K562 (cell line): ENCODE measurements at regions not wholly inside any gene's neighbourhood (a gene's known extent, or its start where the extent isn't known, plus 50 kb on each side); places are given as distances from the start of the nearest gene placed in this dataset.

ENCODE experiments used
- HNRNPLL ChIP-seq: fragments of 200-400 bp; formaldehyde crosslinking; IDR thresholded peaks from 2 replicates; pipeline ENCODE4 v1.6.1; 2017; ENCODE audit warnings: low read length, low read depth, mild to moderate bottlenecking; ENCODE audit not compliant: poor library complexity, severe bottlenecking
- MAFG ChIP-seq: fragments of 450-650 bp; conservative IDR thresholded peaks from 2 replicates; pipeline ENCODE4 v1.6.1; 2016; ENCODE audit warnings: missing genetic modification characterization, missing compliant biosample characterization
- PHF21A ChIP-seq: fragments of 450-650 bp; IDR thresholded peaks from 2 replicates; pipeline ENCODE4 v1.6.1; 2017; ENCODE audit warnings: low read depth, borderline replicate concordance
- POLR2AphosphoS5 ChIP-seq: IDR thresholded peaks from 2 replicates; pipeline ENCODE4 v1.6.1; 2011; ENCODE audit warnings: mild to moderate bottlenecking, low read depth, low read length, moderate library complexity; ENCODE audit not compliant: control insufficient read depth, insufficient read depth
- SP1 ChIP-seq: sonication (generic); formaldehyde crosslinking; IDR thresholded peaks from 2 replicates; pipeline ENCODE4 v1.8.1; 2022; ENCODE audit warnings: mild to moderate bottlenecking, missing genetic modification reagents
- YY1 ChIP-seq, 3 experiments: IDR thresholded peaks; 2 replicates each; pipeline ENCODE4 v1.6.1; 2011; ENCODE audit warnings: low read length in 2 of 3, mild to moderate bottlenecking in 2 of 3, moderate library complexity in 2 of 3, borderline replicate concordance in 1 of 3, control low read depth in 1 of 3, low read depth in 1 of 3; ENCODE audit not compliant: insufficient read depth in 3 of 3, insufficient replicate concordance in 2 of 3, control insufficient read depth in 1 of 3, insufficient read length in 1 of 3; ENCODE audit errors: extremely low read depth in 1 of 3
- ZBED1 ChIP-seq: IDR thresholded peaks from 2 replicates; pipeline ENCODE4 v1.6.1; 2014
- ZKSCAN8 ChIP-seq: fragments of 200-800 bp; sonication (Bioruptor generic); IDR thresholded peaks from 2 replicates; pipeline ENCODE4 v1.6.1; 2016; ENCODE audit warnings: missing genetic modification characterization, missing compliant biosample characterization
- ZNF253 ChIP-seq: fragments of 250-450 bp; sonication (Bioruptor Pico); conservative IDR thresholded peaks from 2 replicates; pipeline ENCODE4 v1.6.1; 2021; ENCODE audit warnings: mild to moderate bottlenecking
- ZNF274 ChIP-seq: IDR thresholded peaks from 2 replicates; pipeline ENCODE4 v1.6.1; 2011; ENCODE audit warnings: low read depth, mild to moderate bottlenecking, low read length, moderate library complexity, borderline replicate concordance
- TF ChIP-seq, protein P1 (sequence below): sonication (generic); formaldehyde crosslinking; IDR thresholded peaks from 2 replicates; pipeline ENCODE4 v1.8.0; 2022; ENCODE audit warnings: missing genetic modification reagents, mild to moderate bottlenecking, moderate library complexity, borderline replicate concordance
- TF ChIP-seq, protein P2 (sequence below), 3 experiments: IDR thresholded peaks in 2 of 3; conservative IDR thresholded peaks in 1 of 3; 2 replicates each; pipeline ENCODE4 v1.5.1; 2011 to 2012; ENCODE audit warnings: low read length in 3 of 3, mild to moderate bottlenecking in 3 of 3, control low read depth in 2 of 3, improper control_type of control experiment in 1 of 3, inconsistent platforms in 1 of 3, low read depth in 1 of 3, mixed read lengths in 1 of 3, moderate library complexity in 1 of 3; ENCODE audit not compliant: insufficient read depth in 2 of 3

DNA sequence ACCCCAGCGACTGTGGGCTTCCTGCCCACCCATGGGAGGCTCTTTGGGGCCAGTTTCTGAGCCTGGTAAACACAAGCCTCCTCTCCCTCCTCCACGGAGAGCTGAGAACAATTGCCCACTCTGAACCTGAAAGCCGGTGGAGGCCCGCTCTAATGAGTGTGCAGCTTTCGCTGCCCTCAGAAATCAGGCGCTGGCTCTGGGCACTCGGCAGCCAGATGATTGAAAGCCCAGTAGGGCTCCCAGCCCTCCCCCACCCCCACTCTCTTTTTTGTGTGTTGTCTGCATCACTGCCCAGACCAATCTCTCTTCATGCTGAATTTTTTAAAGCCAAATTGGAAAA, 438.9 kb downstream of the RPS24 start:
- no peak for TF ChIP-seq PHF21A
- no peak for TF ChIP-seq ZNF274
- TF ChIP-seq, protein P1, sequence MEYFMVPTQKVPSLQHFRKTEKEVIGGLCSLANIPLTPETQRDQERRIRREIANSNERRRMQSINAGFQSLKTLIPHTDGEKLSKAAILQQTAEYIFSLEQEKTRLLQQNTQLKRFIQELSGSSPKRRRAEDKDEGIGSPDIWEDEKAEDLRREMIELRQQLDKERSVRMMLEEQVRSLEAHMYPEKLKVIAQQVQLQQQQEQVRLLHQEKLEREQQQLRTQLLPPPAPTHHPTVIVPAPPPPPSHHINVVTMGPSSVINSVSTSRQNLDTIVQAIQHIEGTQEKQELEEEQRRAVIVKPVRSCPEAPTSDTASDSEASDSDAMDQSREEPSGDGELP, result no peak
- TF ChIP-seq ZBED1, result no peak
- no peak for TF ChIP-seq SP1 (CRISPR knock-in tag)
- TF ChIP-seq, protein P2, sequence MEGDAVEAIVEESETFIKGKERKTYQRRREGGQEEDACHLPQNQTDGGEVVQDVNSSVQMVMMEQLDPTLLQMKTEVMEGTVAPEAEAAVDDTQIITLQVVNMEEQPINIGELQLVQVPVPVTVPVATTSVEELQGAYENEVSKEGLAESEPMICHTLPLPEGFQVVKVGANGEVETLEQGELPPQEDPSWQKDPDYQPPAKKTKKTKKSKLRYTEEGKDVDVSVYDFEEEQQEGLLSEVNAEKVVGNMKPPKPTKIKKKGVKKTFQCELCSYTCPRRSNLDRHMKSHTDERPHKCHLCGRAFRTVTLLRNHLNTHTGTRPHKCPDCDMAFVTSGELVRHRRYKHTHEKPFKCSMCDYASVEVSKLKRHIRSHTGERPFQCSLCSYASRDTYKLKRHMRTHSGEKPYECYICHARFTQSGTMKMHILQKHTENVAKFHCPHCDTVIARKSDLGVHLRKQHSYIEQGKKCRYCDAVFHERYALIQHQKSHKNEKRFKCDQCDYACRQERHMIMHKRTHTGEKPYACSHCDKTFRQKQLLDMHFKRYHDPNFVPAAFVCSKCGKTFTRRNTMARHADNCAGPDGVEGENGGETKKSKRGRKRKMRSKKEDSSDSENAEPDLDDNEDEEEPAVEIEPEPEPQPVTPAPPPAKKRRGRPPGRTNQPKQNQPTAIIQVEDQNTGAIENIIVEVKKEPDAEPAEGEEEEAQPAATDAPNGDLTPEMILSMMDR (IDR thresholded peaks at IDR 0.05 in 2 of 3, conservative IDR thresholded peaks at IDR 0.05 in 1 of 3; ENCODE audit: insufficient read depth in 2 of 3, low read depth in 1 of 3, low read length in 3 of 3), result no peak
- TF ChIP-seq ZKSCAN8 (CRISPR knock-in tag), result no peak
- no peak for TF ChIP-seq YY1 (IDR thresholded peaks at IDR 0.05; ENCODE audit: borderline replicate concordance in 1 of 3, control insufficient read depth in 1 of 3, extremely low read depth in 1 of 3, insufficient read depth in 3 of 3, insufficient read length in 1 of 3, insufficient replicate concordance in 2 of 3, low read depth in 1 of 3, low read length in 2 of 3)
- no peak for TF ChIP-seq POLR2AphosphoS5
- TF ChIP-seq ZNF253, result no peak
- TF ChIP-seq MAFG, result no peak
- no peak for TF ChIP-seq HNRNPLL
